ENCODE measurements at regions not wholly inside any gene's neighbourhood (a gene's known extent, or its start where the extent isn't known, plus 50 kb on each side); places are given as distances from the start of the nearest gene placed in this dataset.

- DNase-seq (ENCODE audit: low read depth in 1 of 2, low spot score in 1 of 2): no peak
These were observed 51.1 kb upstream of the BEGAIN start for GRCh38 chr14:100638211-100638855.

DNA sequence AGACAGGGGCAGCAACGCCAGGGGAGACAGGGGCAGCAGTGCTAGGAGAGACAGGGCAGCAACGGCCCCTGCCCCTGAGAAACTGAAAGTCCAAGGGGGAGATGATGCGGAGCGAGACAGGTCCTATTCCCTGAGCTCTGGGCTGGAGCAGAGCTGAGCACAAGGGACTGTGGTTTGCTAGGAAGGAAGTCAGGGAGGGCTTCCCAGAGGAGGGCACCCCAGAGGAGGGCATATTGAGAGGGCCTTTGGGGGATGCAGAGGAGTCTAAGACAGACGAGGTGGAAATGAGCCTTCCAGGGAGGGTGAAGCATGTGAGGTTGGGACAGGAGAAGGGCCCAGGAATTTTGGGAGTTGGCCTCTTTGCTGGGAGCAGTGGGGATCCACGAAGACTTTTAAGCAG, 52.1 kb upstream of the BEGAIN start:
- DNase-seq (ENCODE audit: low read depth in 1 of 2, low spot score in 1 of 2): no peak

- peak; percentile 33 to 49 for DNase-seq (ENCODE audit: low read depth in 1 of 2, low spot score in 1 of 2)
These were observed 53.5 kb upstream of the BEGAIN start for GRCh38 chr14:100640471-100641273.

DNA sequence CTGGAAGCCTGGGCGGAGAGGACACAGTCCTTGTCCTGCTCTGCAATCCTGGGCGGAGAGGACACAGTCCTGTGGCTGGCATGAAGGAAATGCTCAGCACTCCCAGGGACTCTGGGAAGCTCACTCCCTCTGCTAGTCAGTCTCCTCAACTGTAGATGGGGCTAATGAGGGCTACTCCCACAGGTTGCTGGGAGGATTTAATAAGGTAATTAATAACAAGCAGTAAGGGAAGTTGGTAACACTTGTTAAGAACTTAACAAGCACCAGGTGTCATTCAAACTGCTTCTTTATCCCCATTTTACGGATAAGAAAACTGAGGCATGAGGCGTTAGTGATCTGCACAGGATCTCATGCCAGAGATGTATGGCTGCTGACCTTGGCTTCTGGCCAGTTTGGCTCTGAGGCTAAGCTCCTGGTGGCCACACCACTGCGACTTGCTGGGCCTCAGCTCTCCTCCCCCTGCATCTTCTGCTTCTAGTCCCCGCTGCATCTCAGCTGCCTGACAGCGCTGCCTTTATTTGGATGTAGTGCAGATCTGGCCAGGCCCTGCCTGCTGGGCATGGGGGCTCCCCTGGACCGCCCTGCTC, 54.1 kb upstream of the BEGAIN start:
- DNase-seq (ENCODE audit: low read depth in 1 of 2, low spot score in 1 of 2): no peak

DNA sequence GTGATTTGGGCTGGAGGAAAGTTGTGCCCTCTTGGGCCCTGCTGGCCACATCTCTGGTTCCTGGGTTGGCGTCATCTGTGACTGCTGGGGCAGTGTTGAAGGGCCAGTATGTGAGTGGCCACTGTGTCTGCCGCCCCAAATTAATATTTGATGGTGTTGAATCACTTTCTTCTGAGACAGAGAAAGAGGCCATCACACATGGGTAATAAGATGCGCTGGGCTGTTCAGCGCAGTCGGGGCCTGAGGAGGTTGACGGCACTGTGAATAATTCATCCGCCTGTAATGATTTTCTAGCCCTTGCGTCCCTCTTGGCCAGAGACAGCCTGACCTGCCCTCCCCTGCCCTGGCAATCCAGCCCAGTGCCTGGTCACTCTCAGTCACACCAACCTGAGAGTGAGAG, 56.2 kb upstream of the BEGAIN start:
- DNase-seq (ENCODE audit: low read depth in 1 of 2, low spot score in 1 of 2): no peak

DNA sequence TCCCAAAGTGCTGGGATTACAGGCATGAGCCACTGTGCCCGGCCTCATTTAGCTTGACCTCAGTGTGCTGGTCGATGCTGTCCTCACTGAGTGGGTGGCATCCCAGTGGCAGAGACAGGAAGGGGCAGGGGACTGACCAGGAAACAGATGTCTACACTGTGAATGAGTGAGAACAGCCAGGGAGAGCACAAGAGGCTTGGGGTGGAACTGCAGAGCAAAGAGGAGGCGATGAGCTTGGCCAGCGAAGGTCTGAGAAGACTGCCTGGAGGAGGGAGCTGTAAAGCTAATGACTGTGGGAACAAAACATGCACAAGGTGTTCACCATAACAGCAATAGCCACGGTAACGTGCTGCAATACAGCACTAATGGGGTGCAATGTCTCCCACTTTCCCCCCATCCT, 57.2 kb upstream of the BEGAIN start:
- DNase-seq (ENCODE audit: low read depth in 1 of 2, low spot score in 1 of 2): no peak

DNA sequence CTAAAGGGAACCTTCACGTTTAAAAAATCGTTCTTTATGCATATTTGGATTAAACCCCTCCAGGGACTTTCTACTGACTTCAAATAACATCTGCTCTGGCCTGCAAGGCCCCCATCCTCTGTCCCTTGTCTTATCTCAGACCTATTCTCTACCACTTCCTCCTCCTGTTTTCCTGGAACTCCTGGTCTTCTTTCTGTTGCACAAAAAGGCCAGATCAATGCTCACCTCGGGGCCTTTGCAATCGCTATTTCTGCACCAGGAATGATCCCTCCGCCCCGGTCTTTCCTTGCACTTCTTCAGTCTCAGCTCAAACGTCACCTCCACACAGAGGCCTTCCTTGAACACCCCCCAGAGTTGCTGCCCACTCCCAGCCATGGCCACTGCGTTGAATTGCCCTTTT, 57.6 kb upstream of the BEGAIN start:
- no peak for DNase-seq (ENCODE audit: low read depth in 1 of 2, low spot score in 1 of 2)

- peak; percentile 58 to 64 for DNase-seq (ENCODE audit: low read depth in 1 of 2, low spot score in 1 of 2)
These were observed 58.2 kb upstream of the BEGAIN start for GRCh38 chr14:100645196-100645981.

- DNase-seq (ENCODE audit: low read depth in 1 of 2, low spot score in 1 of 2): no peak
These were observed 58.7 kb upstream of the BEGAIN start for GRCh38 chr14:100645982-100646314.

GRCh38 chr14:100648474-100649172, 61.4 kb upstream of the BEGAIN start:
- DNase-seq (ENCODE audit: low read depth in 1 of 2, low spot score in 1 of 2): no peak

- DNase-seq (ENCODE audit: low read depth in 1 of 2, low spot score in 1 of 2): no peak
These were observed 61.9 kb upstream of the BEGAIN start for GRCh38 chr14:100649173-100649519.

- DNase-seq (ENCODE audit: low read depth in 1 of 2, low spot score in 1 of 2): no peak
These were observed 64.8 kb upstream of the BEGAIN start for GRCh38 chr14:100651999-100652508.

DNA sequence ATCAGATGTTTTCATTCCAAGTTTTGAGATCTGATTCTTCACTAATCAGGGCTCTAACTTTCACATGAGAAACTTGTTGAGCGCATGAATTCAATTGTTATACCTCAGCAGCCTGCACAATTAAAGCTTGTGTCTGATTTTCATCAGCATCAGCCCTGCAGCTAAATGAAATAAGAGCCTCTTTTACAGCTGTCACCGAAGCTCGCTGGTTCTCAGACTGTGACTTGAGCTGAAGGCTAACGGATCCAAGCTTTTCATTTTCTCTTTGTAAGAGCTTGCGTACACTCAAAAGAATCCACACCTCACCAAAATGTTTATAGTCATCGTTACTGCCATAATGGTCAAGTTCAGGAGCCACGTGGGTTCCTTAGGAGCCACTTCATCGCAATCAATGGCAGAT, 65.5 kb upstream of the BEGAIN start:
- DNase-seq (ENCODE audit: low read depth in 1 of 2, low spot score in 1 of 2): no peak

DNA sequence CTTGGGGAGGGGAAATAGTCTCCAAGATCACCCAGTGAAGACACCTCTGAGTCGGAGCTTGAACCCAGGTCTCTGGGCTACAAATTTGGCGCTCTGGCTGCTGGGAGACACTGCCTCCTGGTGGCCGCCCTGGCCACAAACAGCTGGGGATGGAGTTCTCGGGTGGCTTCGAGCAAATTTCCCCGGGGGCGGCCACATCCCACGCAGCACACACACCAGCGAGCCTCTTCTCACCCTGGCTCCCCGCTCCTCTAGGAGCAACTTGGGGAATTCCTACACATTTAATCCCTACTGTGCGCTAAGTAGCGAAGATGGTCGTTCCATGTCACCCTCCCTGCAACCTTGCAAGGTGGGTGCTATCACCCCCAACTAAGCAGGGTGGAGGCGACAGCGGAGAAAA, 66.2 kb upstream of the BEGAIN start:
- DNase-seq (ENCODE audit: low read depth in 1 of 2, low spot score in 1 of 2): peak in 1 of 2 donors; percentile 15

GRCh38 chr14:100654025-100654813, 67.0 kb upstream of the BEGAIN start:
- DNase-seq (ENCODE audit: low read depth in 1 of 2, low spot score in 1 of 2): no peak

GRCh38 chr14:100654814-100655740, 67.9 kb upstream of the BEGAIN start:
- peak in 1 of 2 donors; percentile 25 for DNase-seq (ENCODE audit: low read depth in 1 of 2, low spot score in 1 of 2)

DNA sequence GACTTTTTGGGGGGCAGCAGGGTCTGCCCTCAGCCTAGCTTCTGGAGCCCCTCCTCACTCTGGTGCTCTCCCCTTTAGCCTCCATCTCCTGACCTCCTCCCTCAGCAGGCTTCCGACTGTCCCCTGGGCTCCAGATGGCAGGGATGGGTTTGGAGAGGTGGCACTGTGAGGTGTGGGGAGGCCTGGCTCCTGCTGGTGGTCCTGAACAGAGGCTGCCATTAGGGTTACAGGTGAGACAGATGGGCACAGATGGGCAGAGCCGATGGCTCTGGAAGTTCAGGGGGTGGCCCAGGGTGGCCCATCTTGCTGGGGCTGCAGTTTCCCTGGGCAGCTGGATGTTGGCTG, 68.5 kb upstream of the BEGAIN start:
- DNase-seq (ENCODE audit: low read depth in 1 of 2, low spot score in 1 of 2): no peak

GRCh38 chr14:100656996-100657395, 69.7 kb upstream of the DLK1 start:
- no peak for DNase-seq (ENCODE audit: low read depth in 1 of 2, low spot score in 1 of 2)

- no peak for DNase-seq (ENCODE audit: low read depth in 1 of 2, low spot score in 1 of 2)
These were observed 68.9 kb upstream of the DLK1 start for GRCh38 chr14:100657780-100658179.
